ENCODE measurements at regions not wholly inside any gene's neighbourhood (a gene's known extent, or its start where the extent isn't known, plus 50 kb on each side); places are given as distances from the start of the nearest gene placed in this dataset.
"Not testable (repeated sequence)": the region's sequence is repeated elsewhere in the genome, so short reads cannot be mapped to it uniquely, and the experiment has no call there.

DNA sequence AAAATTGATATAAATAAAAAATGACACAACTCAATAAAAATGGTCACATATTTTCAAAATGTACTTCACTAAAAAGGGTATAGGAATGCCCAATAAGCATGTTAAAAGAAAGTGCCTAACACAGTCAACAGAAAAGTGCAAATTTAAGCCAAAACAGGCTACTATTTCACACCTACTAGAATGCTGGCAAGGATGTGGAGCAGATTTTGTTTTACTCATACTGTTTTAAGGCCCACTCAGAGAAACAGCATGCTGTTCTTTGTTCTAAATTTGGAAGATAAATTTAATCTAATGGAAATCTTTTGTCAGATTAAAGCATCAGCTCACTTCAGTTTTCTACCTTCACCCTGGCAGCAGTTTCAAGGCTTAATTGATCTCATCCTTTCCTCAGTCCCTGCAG, 576.8 kb upstream of the HS3ST1 start:
- DNase-seq = no peak

DNA sequence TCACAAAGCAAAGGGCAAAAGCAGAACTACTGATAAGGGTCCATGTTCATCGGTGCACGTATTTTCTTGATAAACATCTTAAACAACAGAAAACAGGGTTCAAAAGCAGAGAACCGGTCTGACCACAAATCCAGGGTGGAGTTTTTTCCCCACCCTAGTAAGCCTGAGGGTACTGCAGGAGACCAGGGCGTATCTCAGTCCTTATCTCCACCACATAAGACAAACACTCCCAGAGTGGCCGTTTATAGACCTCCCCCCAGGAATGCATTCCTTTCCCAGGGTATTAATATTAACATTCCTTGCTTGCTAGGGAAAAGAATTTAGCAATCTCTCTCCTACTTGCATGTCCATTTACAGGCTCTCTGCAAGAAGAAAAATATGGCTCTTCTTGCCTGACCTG, 567.9 kb upstream of the HS3ST1 start:
- not testable (repeated sequence) for DNase-seq

DNA sequence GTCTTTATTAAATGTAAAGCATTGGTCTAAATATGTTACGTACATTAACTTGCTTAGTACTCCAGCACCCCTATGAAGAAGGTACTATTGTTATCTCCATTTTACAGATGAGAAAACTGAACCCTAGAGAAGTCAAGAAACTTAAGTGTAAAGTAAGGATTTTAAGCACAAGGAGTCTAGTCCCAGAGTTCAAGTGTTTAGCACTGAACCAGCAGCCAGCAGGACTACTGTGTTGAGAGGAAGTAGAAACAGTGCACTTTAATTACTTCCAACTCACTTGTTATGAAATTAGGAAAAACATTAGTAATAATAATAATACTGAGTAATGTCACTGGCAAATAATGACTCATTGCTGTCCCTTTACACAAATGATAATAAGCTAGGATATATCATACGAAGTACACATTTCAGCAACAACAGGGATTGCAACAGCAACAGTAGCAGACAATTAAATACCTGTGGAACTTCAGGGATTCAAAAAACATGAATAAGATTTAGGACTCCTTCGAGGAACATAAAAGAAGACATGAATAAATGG, 548.1 kb upstream of the HS3ST1 start:
- no peak for DNase-seq

DNA sequence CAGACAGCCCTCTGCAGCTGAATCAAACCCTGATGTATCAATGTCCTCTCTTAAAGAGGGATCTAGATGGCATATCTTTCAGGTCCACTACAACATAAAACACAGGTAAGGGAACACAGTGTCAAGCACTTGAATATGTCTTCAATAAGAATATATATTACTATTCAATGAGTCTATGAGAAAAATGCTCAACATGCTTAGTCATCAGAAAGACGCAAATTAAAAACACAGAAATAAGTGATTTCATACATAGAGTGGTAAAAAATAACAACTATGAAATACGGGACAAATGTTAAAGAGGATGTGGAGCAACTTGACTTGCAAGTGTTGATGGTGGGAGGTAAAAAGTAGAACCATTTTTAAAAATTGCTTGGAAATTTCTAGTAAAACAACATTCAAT, 544.6 kb upstream of the HS3ST1 start:
- no peak for DNase-seq

DNA sequence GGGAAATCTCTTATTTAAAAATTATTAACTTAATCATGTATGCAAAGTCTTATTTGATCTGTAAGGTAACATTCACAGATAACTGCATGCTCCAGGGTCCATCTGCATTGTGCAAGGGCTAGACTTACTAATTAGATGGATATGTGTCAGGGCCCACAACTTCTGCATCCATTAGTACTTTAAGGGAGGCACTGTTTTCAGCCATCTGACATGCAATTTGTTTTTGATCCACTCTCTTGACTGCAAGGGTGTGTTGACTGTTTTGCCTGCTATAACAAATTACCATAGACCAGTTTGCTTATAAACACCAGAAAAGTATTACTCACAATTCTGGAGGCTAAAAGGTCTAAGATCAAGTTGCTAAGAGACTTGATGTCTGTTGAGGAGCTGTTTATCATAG, 542.1 kb upstream of the HS3ST1 start:
- no peak for DNase-seq

DNA sequence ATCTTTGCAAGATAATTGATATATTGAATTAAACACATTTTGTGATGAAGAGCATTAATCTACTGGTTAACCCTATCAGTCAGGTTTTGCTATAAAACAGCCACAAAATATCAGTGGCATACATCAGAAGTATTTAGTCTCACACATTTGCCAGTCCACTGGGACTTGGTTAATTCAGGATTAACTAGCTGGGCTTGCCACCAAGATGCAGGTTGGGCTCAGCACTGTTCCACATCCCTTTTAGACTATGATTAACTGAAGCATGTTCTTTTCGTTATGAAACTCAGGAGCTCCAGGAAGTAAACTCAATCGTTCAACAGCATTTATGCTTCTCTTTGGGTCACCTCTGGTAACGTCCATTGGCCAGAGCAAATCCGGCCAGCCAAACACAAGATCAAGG, 538.1 kb upstream of the HS3ST1 start:
- DNase-seq = no peak

DNA sequence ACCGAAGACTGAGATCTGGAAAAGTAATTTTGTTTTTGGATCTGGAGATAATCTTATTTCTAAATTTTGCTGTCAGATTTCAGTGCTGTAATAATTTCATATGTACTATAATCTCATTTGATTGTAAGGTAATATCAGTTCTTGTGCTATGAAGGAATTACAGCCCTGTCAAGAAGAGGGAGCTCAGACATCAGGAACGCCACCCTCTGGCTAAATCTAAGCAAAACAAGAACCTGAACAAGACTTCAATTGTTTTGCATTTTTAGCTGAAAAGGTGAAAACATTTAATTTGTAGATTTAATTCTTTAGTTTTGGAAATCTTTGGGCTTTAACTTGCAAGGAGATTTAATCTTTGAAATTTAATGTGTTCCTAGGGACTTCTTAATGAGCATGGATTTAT, 525.4 kb upstream of the HS3ST1 start:
- peak; percentile 70 for DNase-seq

DNA sequence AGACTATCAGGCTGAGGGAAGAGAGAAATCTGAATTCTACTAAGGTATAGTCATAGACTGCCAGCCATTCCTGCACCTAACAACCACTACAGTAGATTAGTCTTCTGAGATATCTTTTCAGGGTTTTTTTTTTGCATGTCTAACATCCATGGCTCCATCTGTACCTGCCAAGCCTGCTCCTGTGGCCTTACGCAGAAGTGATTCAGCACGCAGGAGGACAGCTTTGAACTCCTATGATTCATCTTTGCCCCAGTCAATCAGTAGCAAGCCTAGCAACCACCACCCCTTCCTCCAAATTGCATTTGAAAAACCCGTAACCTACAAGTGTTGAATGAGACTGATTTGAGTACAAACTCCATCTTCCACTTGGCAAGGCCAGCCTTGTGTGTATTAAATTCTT, 520.7 kb upstream of the HS3ST1 start:
- DNase-seq = no peak

DNA sequence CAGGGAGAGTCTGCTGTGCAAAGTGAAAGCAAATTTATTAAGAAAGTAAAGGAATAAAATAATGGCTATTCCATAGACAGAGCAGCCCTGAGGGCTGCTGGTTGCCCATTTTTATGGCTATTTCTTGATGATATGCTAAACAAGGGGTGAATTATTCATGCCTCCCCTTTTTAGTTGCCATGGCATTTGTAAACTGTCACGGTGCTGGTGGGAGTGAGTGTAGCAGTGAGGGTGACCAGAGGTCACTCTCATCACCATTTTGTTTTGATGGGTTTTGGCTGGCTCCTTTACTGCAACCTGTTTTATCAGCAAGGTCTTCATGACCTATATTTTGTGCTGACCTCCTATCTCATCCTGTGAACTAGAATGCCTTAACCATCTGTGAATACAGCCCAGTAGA, 518.9 kb upstream of the HS3ST1 start:
- not testable (repeated sequence) for DNase-seq

DNA sequence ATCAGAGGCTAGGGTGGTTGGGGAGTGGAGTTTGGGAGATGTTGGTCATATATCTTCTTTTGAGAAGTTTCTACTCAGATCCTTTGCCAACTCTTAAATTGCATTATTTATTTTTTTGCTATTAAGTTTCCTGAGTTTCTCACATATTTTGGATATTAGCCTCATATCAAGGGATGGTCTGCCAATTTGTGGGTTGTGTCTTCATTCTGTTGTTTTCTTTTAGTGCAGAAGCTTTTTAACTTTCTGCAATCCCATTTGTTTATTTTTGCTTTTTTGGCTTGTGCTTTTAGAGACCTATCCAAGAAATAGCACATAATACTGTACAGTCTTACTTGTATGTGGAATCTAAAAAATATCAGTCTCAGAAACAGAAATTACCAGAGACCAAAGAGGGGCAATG, 509.2 kb upstream of the HS3ST1 start:
- no peak for DNase-seq

DNA sequence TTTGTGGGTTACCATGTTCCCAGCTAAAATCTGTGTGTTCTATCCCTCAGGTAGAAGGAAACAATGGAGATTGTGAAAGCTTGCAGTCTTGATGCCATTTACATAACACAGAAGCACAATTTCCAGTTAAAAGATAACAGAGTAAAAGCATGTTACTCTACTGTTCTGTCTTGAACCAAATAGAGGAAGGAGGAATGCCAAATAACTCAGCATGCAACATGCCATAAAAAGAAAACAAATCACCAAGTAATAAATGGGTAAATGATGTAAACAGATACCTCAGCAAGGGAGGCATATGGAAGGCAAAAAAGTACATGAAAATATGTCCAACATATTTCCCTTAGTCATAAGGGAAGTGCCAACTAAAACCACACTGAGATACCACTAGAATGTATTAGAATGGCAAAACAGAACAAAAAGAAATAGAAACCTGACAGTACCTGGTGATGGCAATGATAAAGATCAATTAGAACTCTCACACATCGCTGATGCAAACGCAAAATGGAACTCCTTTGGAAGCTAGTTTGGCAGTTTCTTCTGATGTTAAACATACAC, 502.6 kb upstream of the HS3ST1 start:
- DNase-seq = no peak

DNA sequence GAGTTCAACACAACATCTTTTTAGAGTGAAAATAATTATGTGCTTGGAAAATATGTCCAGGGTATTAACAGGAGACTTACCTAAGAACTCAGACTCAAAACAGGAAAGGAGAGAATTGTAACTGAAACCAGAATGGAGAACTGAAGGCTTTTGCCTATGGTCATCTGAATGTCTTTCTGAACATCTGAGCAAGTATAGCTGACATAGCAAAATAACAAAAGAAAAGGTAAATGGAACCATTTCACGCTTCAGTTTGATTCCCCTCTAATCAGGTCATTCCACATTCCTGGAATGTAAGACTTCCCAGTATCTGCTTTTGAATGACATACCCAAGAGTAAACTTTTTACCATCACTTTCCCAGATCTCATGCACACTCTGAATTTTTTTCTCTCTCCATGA, 500.4 kb upstream of the HS3ST1 start:
- DNase-seq = no peak

DNA sequence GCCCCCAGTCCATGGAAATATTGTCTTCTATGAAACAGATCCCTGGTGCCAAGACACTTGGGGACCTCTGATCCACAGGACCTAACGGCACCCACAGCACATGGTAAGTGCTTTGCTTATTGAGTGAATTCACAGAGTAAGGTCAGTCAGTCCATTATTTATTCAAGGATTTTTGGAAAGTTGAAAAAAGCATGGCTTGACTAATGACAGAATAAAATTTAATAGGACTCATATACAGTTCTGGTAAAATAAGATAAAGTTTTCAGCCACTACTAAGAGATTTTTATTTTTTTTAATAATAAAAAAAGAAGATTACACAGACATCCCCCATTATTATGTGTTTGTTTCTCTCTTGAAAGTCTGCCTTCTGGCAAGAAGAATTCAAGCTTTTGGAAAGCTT, 490.6 kb upstream of the HS3ST1 start:
- DNase-seq = no peak

DNA sequence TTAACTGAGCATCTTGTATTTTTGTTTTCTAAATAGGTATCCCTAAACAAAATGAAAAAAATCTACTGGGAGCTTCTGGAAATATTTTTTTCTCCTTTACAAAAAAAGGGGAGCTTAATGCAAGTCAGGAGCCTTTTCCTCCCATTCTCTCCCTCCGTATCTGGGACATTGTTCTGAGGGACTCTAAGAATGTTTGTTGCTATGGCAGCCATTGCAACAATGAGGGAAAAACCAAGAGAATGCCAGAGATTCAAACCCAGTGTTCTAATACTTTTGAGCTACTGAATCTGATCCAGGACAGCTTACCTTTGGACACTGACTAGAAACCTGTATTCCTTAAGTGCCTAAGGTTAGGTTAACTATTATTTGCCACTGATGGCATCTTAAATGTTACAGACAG, 485.7 kb upstream of the HS3ST1 start:
- peak; percentile 15 for DNase-seq

DNA sequence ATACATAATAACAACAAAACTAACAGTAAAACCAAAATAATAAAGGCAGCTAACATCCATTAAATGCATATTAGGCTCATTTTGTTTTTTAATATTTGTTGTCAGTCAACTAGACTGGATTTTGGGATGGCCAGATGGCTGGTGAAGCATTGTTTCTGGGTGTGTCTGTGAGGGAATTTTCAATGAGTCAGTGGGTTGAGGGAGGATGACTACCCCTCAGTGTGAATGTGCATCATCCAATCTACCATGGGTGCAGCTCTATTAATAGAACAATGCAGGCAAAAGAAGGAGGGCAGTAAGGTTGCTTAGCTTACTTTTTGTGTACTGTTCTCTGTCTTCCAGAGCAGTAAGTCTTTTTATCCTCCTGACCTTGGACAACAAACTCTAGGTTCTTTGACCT, 484.2 kb upstream of the HS3ST1 start:
- DNase-seq = no peak

DNA sequence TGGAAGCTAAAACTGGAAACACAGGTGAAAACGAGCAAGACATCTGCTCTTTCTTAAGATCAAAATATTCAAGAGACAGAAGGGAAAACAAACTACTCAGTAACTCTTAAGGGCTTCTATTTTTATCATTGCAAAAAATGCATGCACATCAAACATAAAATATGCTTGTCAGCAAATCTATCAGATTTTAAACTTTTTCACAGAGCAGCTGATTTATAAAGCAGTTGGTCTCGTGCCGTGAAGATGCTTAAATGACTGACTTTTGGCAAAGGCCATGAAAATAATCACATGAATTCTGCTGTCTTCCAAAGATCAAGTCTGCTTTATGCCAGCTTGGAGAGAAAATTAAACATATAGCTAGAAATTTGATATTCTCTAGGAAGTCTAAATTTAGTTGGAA, 482.1 kb upstream of the HS3ST1 start:
- DNase-seq = no peak

DNA sequence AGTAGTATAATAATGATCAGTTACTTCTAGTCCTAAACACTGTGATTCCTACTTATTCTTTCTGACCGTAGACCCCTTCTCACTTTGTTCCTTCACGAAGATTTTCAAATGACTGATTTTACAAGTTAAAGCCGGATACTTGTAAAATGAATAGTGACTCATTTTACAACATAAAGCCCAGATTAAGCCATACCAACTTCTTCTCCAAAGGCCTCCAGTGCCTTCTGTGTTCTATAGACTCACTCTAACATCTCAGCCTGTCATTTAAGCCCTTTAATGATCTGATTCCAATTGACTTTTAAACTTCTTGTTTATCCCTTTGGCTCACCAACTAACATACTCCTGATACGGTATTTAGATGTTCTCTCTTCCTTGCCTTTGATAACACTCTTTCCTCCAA, 480.0 kb upstream of the HS3ST1 start:
- no peak for DNase-seq

DNA sequence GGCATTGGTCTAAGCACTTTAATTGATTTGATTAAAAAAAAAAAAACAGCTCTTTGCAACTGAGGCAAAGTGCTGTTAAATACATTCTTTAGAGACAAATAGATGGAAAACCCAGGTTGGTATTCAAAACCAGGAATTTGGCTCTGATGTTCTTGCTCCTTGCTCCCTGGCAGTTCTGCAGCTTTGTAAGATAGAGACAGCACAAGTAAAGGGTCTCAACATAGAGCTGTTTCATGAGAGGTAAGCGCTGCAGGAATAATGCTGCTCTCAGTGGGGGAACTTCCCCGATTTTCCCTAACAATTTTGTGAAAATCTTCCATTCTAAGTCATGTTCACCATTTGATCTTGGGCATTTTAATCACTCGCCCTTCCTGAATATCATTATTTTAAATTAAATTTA, 479.5 kb upstream of the HS3ST1 start:
- no peak for DNase-seq

DNA sequence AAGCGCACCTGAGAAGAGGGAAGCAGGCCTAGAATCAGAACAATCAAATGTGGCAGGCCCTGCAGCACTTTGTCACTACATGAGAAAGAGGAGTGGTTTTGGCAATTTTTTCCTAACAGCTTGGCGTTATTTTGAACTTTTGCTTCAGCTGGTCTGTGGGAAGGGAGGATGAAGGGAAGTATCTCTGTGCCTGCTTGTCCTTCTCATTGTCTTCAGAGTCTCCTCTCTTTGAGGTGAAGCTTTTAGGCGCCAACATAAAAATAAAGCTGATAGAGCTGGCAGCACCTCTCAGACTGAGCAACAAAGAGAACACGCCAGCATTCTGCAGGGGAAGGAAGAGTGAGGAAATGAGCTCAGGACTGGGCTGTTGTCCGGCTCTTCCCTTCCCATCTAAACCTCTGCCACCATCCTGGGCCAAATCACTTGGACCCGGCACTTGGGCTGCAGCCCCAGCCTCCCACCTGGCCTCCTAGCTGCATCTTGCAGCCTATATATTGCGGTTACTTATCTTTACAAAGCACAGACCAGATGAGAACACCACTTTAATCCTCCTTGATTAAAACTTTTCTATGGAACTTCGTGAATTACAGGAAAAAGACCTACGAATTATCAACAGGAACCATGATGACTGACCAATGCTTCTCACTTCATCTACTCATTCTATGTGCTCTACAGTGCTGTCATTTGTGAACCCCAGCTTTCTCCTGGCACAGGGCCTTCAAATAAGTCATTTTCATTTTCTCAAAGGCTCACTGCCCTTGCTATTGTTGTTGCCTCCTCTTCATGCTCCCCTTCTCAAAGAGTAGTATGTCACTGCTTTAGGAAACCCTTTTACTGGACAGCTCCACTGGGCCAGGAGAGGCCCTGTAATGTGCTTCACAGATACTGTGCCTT, 476.4 kb upstream of the HS3ST1 start:
- DNase-seq = no peak

DNA sequence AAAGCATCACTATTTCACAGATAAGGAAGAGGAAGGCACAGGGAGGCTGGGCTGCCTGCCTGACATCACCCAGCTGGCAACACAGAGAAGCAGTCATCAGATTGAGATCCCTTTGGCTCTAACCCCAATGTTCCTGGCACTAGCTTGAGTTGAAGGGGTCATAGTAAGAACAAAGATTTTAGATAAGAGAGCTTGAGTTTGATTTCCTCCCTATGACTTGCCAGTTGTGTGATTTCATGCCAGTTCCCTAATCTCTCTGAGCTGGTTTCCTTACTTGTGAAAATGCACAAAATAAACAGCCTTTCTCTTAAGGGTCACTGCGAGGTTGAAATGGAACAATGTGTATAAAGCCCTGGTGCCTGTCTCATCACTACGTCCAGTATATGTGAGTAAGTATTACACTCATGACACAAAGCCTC, 475.4 kb upstream of the HS3ST1 start:
- no peak for DNase-seq

DNA sequence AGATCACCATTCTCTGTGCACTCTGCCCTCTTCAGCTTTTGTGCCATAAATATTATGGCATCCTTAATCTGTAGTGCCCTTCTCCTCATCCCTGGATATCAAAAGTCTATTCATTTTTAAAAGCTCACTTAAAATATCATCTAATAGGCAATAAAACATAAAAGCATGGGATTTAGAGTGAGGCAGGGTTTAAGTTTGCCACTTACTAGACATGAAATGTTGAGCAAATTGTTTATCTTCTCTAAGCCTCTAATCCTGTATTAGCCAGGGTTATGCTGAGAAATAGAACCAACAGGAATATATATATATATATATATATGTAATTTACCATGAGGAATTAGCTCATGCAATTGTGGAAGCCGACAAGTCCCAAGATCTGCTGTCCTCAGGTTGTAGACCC, 472.4 kb upstream of the HS3ST1 start:
- no peak for DNase-seq

DNA sequence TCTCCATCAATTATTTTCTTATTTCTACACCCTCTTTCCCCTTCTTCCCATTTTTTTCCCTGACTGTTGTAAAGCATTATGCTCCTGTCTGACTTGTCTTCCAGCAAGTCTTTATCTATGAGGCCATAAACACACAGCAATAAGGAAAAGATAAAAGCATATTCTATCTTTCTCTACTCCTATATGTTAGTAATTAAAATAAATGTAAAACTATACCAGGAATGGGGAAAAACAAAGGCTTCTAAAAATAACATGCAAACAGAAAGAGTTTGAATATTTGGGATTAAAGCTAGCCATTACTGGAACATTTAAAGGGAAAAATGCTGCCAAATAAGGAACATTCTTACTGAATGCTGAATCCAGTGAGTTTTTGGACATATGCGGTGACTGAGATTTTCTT, 471.7 kb upstream of the HS3ST1 start:
- DNase-seq = no peak

DNA sequence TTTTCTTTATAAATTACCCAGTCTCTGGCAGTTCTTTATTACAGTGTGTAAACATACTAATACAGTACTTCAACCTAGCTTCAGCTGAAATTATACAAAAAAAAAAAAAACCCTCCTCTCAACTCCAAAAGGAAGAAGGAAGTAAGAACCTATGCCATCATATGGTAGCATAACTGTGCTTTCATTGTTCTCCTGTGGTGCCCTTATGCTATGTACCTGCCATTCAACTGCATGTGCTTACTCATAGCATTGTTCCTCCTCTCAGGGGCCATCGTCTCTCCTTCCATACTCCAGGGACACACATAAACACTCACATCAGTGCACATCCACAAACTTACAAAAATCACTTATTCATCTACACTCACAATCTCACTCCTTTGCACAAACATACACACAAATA, 470.1 kb upstream of the HS3ST1 start:
- DNase-seq = peak; percentile 8

DNA sequence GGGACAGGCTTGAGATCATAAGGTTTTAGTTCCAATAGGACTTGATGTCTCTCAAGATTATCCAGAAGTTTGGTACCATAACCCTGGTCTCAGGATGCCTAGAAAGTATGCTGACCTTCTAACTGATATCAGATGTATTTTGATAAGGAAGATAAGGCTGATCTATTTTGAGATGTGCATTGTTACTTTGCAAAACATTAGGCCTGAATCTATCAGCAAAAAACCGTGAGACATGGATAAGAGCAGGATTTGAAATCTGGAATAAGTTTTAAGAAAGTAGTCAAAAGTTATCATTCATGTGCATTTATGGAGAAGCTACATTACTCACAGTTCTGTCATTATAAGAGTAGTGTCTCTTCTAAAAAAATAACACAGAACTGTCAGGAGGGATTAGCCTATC, 467.1 kb upstream of the HS3ST1 start:
- DNase-seq = no peak

DNA sequence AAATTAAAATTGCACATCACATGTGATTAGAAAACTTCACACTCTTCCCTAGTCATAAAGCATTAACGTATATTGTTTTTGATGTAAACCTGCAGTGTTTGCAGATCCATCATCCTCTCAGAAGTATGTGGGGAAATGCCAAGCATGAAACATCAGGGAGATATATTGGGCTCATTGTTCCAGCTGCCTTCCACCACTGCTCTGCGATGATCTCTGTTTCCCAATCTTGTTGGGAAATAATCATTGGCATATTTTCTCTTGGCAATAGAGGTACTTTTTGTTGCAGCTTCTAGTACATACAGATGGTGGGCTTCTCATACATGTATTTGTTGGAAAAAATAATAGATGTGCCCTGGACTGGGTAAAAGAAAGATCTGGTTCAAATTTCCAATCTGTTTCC, 466.3 kb upstream of the HS3ST1 start:
- DNase-seq = no peak

Measured in DMS53 (cell line).